ENCODE measurements at regions not wholly inside any gene's neighbourhood (a gene's known extent, or its start where the extent isn't known, plus 50 kb on each side); places are given as distances from the start of the nearest gene placed in this dataset.

DNA sequence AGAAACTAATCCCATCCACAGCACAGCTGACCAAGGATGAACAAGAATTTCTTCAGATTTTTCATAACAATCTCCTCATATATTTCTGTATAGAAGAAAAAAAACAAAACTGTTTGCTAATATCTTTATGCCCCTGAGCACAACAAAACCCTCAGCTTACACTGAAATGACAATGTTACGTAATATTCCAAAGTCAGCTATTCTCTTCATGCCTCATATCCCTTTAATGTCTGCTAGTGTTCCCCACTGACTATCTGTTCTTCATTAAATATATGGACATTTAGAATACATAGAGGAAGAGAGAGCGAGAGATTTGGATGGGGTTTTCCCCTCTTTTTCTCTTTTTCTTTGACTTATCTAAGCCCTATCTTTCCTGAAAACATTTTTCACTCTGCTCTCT is 87.9 kb upstream of the GULP1 start:
- TF ChIP-seq ZNF274 (IDR thresholded peaks at IDR 0.05; ENCODE audit: low read depth, low read length) (no peak), YY1 (IDR thresholded peaks at IDR 0.05; ENCODE audit: insufficient read depth, insufficient read length) (no peak)
